HCT116 (cell line): ENCODE measurements at regions not wholly inside any gene's neighbourhood (a gene's known extent, or its start where the extent isn't known, plus 50 kb on each side); places are given as distances from the start of the nearest gene placed in this dataset.

Experiments used
- ATAC-seq: fragments of 200-7000 bp; cut with Tn5 transposase; 2 replicates; pipeline ENCODE4 v1.9.1; 2020; ENCODE audit warnings: mild to moderate bottlenecking, moderate library complexity
- BruUV-seq: library from RNA; stranded (reverse); fragments of 400-500 nt; replicated peaks from 2 replicates; lab custom pipeline; 2021; lab: Mats Ljungman, UMichigan
- CTCF ChIA-PET: fragments of 300-600 bp; sonication (Branson Sonifier 250); formaldehyde crosslinking; loops from one replicate; lab custom pipeline; 2021; ENCODE audit warnings: antibody characterized with exemption; lab: Charles Lee
- POLR2A ChIA-PET: fragments of 300-600, 350-600 bp; sonication (Branson Sonifier 250); formaldehyde crosslinking; loops from one replicate; lab custom pipeline; 2021; ENCODE audit warnings: antibody characterized with exemption; lab: Charles Lee
- RAD21 ChIA-PET, 2 experiments: fragments of 300-600 bp; sonication (Branson Sonifier 250); formaldehyde crosslinking; loops; one replicate each; lab custom pipeline; 2023; ENCODE audit warnings: low total read pairs in 2 of 2; ENCODE audit not compliant: uncharacterized antibody in 2 of 2, unreplicated experiment in 2 of 2, low non-redundant PET in 1 of 2; lab: Charles Lee
- DNase-seq: peaks from one replicate; pipeline ENCODE4 v3.0.0-alpha.2; 2010; ENCODE audit warnings: low read depth, low spot score
- H2AFZ ChIP-seq: fragments of 200-600 bp; shearing (Covaris generic), sonication (generic); 2 replicates; pipeline ENCODE4 v1.6.1; 2017; ENCODE audit warnings: low read depth, mixed run types, mixed read lengths, antibody characterized with exemption, low read length; ENCODE audit not compliant: poor library complexity, severe bottlenecking
- H3K27ac ChIP-seq: 2 replicates; pipeline ENCODE4 v1.5.1; 2012; ENCODE audit warnings: low read depth, low read length
- H3K27me3 ChIP-seq: fragments of 200-600 bp; sonication (generic); 2 replicates; pipeline ENCODE4 v1.6.1; 2016; ENCODE audit warnings: mixed run types, low read length, mixed read lengths; ENCODE audit not compliant: insufficient read depth
- H3K36me3 ChIP-seq, 2 experiments: fragments of 200-500 bp in 1 of 2; fragments of 200-600 bp in 1 of 2; sonication (Bioruptor generic) in 1 of 2; sonication (generic) in 1 of 2; 2 replicates each; pipeline versions ENCODE4 v1.5.1 to v1.6.1; 2014 to 2016; ENCODE audit warnings: low read length in 2 of 2, inconsistent platforms in 1 of 2, mixed read lengths in 1 of 2, mixed run types in 1 of 2; ENCODE audit not compliant: insufficient read depth in 2 of 2, control insufficient read depth in 1 of 2
- H3K4me1 ChIP-seq, 2 experiments: fragments of 200-600 bp in 1 of 2; sonication (generic) in 1 of 2; 2 replicates each; pipeline versions ENCODE4 v1.5.1 to v1.6.1; 2012 to 2017; ENCODE audit warnings: low read length in 2 of 2, inconsistent platforms in 1 of 2, mild to moderate bottlenecking in 1 of 2, mixed read lengths in 1 of 2, mixed run types in 1 of 2, moderate library complexity in 1 of 2; ENCODE audit not compliant: insufficient read depth in 2 of 2, control insufficient read depth in 1 of 2
- H3K4me2 ChIP-seq: fragments of 200-600 bp; sonication (generic); 2 replicates; pipeline ENCODE4 v1.6.1; 2017; ENCODE audit warnings: mixed run types, low read length, mixed read lengths
- H3K4me3 ChIP-seq, 2 experiments: fragments of 200-600 bp in 1 of 2; sonication (generic) in 1 of 2; replicated peaks in 1 of 2; 2 replicates each; pipeline ENCODE4 v1.5.1; 2011 to 2016; ENCODE audit warnings: low read length in 2 of 2, control low read depth in 1 of 2, low read depth in 1 of 2, mild to moderate bottlenecking in 1 of 2, mixed read lengths in 1 of 2, mixed run types in 1 of 2
- H3K79me2 ChIP-seq: fragments of 200-600 bp; sonication (generic); 2 replicates; pipeline ENCODE4 v1.6.1; 2017; ENCODE audit warnings: mild to moderate bottlenecking, mixed run types, low read length, moderate library complexity, mixed read lengths; ENCODE audit not compliant: insufficient read depth
- H3K9ac ChIP-seq: fragments of 200-600 bp; sonication (generic); 2 replicates; pipeline ENCODE4 v1.6.1; 2016; ENCODE audit warnings: low read length, mixed read lengths
- H3K9me2 ChIP-seq: fragments of 200-600 bp; sonication (generic), shearing (Covaris generic); 2 replicates; pipeline ENCODE4 v1.6.1; 2017; ENCODE audit warnings: mixed run types, mild to moderate bottlenecking, moderate library complexity; ENCODE audit not compliant: insufficient read depth
- H3K9me3 ChIP-seq, 2 experiments: fragments of 200-500 bp in 1 of 2; fragments of 200-600 bp in 1 of 2; sonication (Bioruptor generic) in 1 of 2; sonication (generic) in 1 of 2; 2 replicates each; pipeline ENCODE4 v1.6.1; 2014 to 2017; ENCODE audit warnings: low read length in 2 of 2, mixed read lengths in 2 of 2, inconsistent platforms in 1 of 2, low read depth in 1 of 2, mild to moderate bottlenecking in 1 of 2, mixed run types in 1 of 2, moderate library complexity in 1 of 2; ENCODE audit not compliant: control insufficient read depth in 1 of 2, insufficient read depth in 1 of 2
- H4K20me1 ChIP-seq: fragments of 200-600 bp; sonication (generic), shearing (Covaris generic); 2 replicates; pipeline ENCODE4 v1.6.1; 2017; ENCODE audit warnings: mixed run types, mild to moderate bottlenecking, moderate library complexity; ENCODE audit not compliant: insufficient read depth
- ATF3 ChIP-seq: IDR thresholded peaks from 2 replicates; pipeline ENCODE4 v1.6.1; 2012
- EGR1 ChIP-seq: IDR thresholded peaks from 2 replicates; pipeline ENCODE4 v1.6.1; 2012; ENCODE audit warnings: low read depth
- ELF1 ChIP-seq: IDR thresholded peaks from 2 replicates; pipeline ENCODE4 v1.6.1; 2012; ENCODE audit warnings: low read depth, borderline replicate concordance
- EZH2 ChIP-seq: fragments of 200-600 bp; sonication (generic); IDR thresholded peaks from 2 replicates; pipeline ENCODE4 v1.6.1; 2017; ENCODE audit warnings: antibody characterized with exemption, mixed run types
- FOSL1 ChIP-seq: IDR thresholded peaks from 2 replicates; pipeline ENCODE4 v1.6.1; 2012; ENCODE audit warnings: low read depth
- JUND ChIP-seq: IDR thresholded peaks from 2 replicates; pipeline ENCODE4 v1.6.1; 2012
- POLR2A ChIP-seq: IDR thresholded peaks from 2 replicates; pipeline ENCODE4 v1.7.0; 2011; ENCODE audit warnings: borderline replicate concordance; ENCODE audit not compliant: insufficient read depth, insufficient read length; ENCODE audit errors: extremely low read depth
- POLR2AphosphoS5 ChIP-seq: IDR thresholded peaks from 2 replicates; pipeline ENCODE4 v1.6.1; 2011; ENCODE audit warnings: mild to moderate bottlenecking, low read depth, low read length, moderate library complexity
- RAD21 ChIP-seq: IDR thresholded peaks from 2 replicates; pipeline ENCODE4 v1.6.1; 2012; ENCODE audit warnings: low read depth, mild to moderate bottlenecking
- SIN3A ChIP-seq: IDR thresholded peaks from 2 replicates; pipeline ENCODE4 v1.6.1; 2012; ENCODE audit warnings: low read depth
- ZBTB33 ChIP-seq: IDR thresholded peaks from 2 replicates; pipeline ENCODE4 v1.6.1; 2011; ENCODE audit warnings: mild to moderate bottlenecking, low read length, moderate library complexity; ENCODE audit not compliant: insufficient replicate concordance; ENCODE audit errors: extremely low read depth
- intact Hi-C: fragments of 100-400 bp; cut with micrococcal nuclease; formaldehyde crosslinking; loops from 2 replicates; pipeline ENCODE4 v1.10.0; 2022
- TF ChIP-seq, protein P1 (sequence below): IDR thresholded peaks from 2 replicates; pipeline ENCODE4 v1.6.1; 2012
- TF ChIP-seq, protein P2 (sequence below), 3 experiments: fragments of 200-600 bp in 1 of 3; sonication (generic) in 1 of 3; IDR thresholded peaks in 2 of 3; conservative IDR thresholded peaks in 1 of 3; 2 replicates each; pipeline ENCODE4 v1.5.1; 2012 to 2017; ENCODE audit warnings: low read depth in 2 of 3, low read length in 2 of 3, antibody characterized with exemption in 1 of 3, borderline replicate concordance in 1 of 3, control low read depth in 1 of 3, mild to moderate bottlenecking in 1 of 3, mixed read lengths in 1 of 3, mixed run types in 1 of 3, moderate library complexity in 1 of 3; ENCODE audit not compliant: insufficient read depth in 1 of 3

DNA sequence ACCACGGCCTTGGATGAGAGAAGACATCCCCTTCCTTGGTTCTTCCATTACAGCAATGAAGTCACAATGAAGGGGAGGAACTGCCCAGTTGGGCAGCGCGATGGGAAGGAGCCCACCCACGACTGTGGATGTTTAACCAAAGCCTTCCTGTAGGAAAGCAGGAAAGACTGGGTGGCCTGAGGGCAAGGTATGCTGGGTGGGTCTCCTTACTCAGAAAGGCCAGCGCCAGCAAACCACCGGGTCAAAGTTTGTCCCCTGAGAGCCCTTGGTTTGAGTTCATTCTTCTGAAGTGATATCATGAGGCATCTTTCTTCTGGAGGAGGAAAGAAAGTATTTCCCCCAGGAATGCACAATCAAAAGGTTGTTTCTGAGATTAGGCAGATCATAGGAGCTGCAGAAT, 105.2 kb downstream of the C16orf95 start:
- no peak overlapping the region for H3K4me2 ChIP-seq
- POLR2A ChIA-PET = no interaction called here
- intact Hi-C loops = no loop called here
- H3K27ac ChIP-seq = no peak overlapping the region
- no peaks in the 10 kb centered on the region for H3K27me3 ChIP-seq
- H3K36me3 ChIP-seq = no peaks in the 10 kb centered on the region
- RAD21 ChIA-PET = no interaction called here
- no peak overlapping the region for H3K9ac ChIP-seq
- H4K20me1 ChIP-seq = no peaks in the 10 kb centered on the region
- no peak overlapping the region for H3K4me3 ChIP-seq
- peaks cover 0 to 12% of the 10 kb centered on the region in 2 experiments; a peak in 1 of 4 replicates for H3K4me1 ChIP-seq
- 0 out of 4 replicates have a peak, but pooled peaks cover 0 to 4% of the 10 kb centered on the region in 2 experiments for H3K9me3 ChIP-seq
- DNase-seq = no peak
- no TSS peak for BruUV-seq
- H3K9me2 ChIP-seq = no peaks in the 10 kb centered on the region
- no peaks in the 10 kb centered on the region for H3K79me2 ChIP-seq
- CTCF ChIA-PET = no interaction called here
- no peak for ATAC-seq
- H2AFZ ChIP-seq = no peak overlapping the region
- TF ChIP-seq RAD21 (no peak), ATF3 (no peak), SIN3A (no peak), EGR1 (no peak), JUND (no peak), POLR2A (no peak)
- TF ChIP-seq, protein P1, sequence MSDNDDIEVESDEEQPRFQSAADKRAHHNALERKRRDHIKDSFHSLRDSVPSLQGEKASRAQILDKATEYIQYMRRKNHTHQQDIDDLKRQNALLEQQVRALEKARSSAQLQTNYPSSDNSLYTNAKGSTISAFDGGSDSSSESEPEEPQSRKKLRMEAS = no peak
- TF ChIP-seq, all 23 proteins: peak for 0

- no peaks in the 10 kb centered on the region for H4K20me1 ChIP-seq
- ChIA-PET RAD21 (no interaction called here), POLR2A (no interaction called here), CTCF (no interaction called here)
- H3K79me2 ChIP-seq = no peaks in the 10 kb centered on the region
- H3K4me1 ChIP-seq = peaks cover 0 to 7% of the 10 kb centered on the region in 2 experiments; a peak in 1 of 4 replicates
- no peaks in the 10 kb centered on the region for H3K36me3 ChIP-seq
- no peak overlapping the region for H2AFZ ChIP-seq
- no peaks in the 10 kb centered on the region for H3K27me3 ChIP-seq
- H3K4me2 ChIP-seq = no peak overlapping the region
- H3K9me3 ChIP-seq = 0 out of 4 replicates have a peak, but pooled peaks cover 0 to 4% of the 10 kb centered on the region in 2 experiments
- H3K4me3 ChIP-seq = no peak overlapping the region
- no peaks in the 10 kb centered on the region for H3K9me2 ChIP-seq
- intact Hi-C loops = no loop called here
- H3K9ac ChIP-seq = no peak overlapping the region
- BruUV-seq = no TSS peak
- ATAC-seq = no peak
- DNase-seq = no peak
- H3K27ac ChIP-seq = no peak overlapping the region
- TF ChIP-seq ZBTB33 = no peak
- TF ChIP-seq EZH2 = no peak
- TF ChIP-seq, protein P2, sequence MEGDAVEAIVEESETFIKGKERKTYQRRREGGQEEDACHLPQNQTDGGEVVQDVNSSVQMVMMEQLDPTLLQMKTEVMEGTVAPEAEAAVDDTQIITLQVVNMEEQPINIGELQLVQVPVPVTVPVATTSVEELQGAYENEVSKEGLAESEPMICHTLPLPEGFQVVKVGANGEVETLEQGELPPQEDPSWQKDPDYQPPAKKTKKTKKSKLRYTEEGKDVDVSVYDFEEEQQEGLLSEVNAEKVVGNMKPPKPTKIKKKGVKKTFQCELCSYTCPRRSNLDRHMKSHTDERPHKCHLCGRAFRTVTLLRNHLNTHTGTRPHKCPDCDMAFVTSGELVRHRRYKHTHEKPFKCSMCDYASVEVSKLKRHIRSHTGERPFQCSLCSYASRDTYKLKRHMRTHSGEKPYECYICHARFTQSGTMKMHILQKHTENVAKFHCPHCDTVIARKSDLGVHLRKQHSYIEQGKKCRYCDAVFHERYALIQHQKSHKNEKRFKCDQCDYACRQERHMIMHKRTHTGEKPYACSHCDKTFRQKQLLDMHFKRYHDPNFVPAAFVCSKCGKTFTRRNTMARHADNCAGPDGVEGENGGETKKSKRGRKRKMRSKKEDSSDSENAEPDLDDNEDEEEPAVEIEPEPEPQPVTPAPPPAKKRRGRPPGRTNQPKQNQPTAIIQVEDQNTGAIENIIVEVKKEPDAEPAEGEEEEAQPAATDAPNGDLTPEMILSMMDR (IDR thresholded peaks at IDR 0.05 in 2 of 3, conservative IDR thresholded peaks at IDR 0.05 in 1 of 3; ENCODE audit: borderline replicate concordance in 1 of 3, insufficient read depth in 1 of 3, low read depth in 2 of 3, low read length in 2 of 3) = no peak
- no peak for TF ChIP-seq ELF1
- no peak for TF ChIP-seq FOSL1
- no peak for TF ChIP-seq POLR2AphosphoS5
- no peak for TF ChIP-seq SIN3A
- no peak for TF ChIP-seq ATF3
- TF ChIP-seq JUND = no peak
Observed at GRCh38 chr16:87213536-87213935, 103.7 kb downstream of the C16orf95 start.
